ENCODE measurements at regions not wholly inside any gene's neighbourhood (a gene's known extent, or its start where the extent isn't known, plus 50 kb on each side); places are given as distances from the start of the nearest gene placed in this dataset.
"Not testable (repeated sequence)": the region's sequence is repeated elsewhere in the genome, so short reads cannot be mapped to it uniquely, and the experiment has no call there.

GRCh38 chr1:184184614-184185013 is 133.1 kb downstream of the TSEN15 start:
- FAIRE-seq = not testable (repeated sequence)

GRCh38 chr1:184185347-184185746 is 133.8 kb downstream of the TSEN15 start:
- no peak for FAIRE-seq

DNA sequence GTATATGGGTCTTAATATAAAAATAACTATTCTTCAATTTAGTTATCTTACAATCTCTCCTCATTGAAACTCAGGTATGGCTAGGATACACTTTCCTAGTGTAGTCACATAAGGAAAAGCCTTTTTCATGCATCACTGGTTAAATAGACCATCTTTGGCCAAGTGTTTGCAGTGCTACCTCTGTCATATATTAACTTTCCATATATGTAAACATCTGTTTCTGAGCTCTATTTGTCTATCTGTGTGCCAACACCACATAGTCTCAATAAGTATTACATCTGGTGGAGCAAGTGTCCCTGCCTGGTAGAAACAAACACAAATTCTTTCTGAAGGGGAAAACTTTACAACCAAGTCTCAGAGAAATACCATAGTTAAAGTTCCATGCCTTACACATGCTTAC is 134.6 kb downstream of the TSEN15 start:
- FAIRE-seq = no peak

GRCh38 chr1:184187097-184187496 is 135.6 kb downstream of the TSEN15 start:
- FAIRE-seq = no peak

DNA sequence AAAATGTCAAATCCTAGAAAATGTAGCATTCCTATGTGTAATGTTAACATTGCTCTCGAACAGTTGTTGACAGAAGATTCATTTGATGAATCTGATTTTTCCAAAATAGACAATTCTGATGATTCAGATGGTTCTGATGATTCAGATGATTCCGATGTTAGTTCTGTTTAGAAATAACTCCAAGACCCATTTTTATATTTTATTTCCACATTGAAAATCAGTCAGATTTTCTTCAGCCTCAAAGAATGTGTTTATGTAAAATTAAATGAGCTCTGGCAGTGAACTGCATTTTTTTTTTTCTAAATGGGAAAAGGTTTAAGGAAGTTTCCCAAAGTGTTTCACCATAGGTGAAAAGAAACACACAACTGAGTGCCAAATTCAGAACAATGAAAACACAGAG is 136.5 kb downstream of the TSEN15 start:
- FAIRE-seq = no peak

DNA sequence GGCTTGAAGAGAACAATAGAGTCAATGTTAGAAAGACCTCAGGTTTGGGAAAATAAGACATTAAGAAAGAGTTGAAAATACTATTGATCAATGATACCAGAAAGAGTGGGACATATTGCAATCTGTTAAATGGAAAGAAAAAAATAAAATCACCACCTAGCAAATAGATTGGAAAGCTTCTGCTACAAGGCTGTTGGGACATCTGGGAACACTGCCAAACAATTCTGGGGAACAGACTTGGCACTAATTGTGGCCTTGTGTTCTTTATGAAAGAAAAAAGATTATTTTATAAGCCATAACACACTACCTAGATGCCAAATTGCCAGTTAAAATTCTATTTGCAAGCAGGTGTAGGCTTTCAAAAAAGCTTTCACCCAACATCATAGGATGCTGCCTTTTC is 137.8 kb downstream of the TSEN15 start:
- FAIRE-seq = no peak

- FAIRE-seq = no peak
Measured at GRCh38 chr1:184190616-184191015, 139.1 kb downstream of the TSEN15 start.

DNA sequence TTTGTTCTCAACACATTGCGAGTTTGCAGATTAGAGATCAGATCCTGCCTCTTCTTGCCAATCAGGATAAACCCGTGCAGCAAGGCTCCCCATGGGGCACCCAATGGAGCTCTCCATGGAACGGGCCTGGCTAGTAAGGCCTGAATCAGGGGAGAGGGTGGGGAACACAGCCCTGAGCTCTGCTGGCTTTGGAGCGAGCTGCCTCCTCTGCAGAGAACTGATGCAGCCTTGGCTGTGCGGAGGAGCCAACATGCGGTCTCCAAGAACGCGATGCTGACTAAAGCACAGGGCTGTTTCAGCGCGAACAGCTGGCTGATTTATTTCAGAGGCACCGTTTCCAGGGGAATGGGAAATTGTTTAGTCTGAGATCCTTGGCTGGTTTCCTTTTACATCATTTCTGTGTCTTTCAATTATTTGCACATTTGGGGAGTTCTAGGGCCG is 139.7 kb downstream of the TSEN15 start:
- no peak for FAIRE-seq

- no peak for FAIRE-seq
Measured at GRCh38 chr1:184192796-184193195, 141.3 kb downstream of the TSEN15 start.

DNA sequence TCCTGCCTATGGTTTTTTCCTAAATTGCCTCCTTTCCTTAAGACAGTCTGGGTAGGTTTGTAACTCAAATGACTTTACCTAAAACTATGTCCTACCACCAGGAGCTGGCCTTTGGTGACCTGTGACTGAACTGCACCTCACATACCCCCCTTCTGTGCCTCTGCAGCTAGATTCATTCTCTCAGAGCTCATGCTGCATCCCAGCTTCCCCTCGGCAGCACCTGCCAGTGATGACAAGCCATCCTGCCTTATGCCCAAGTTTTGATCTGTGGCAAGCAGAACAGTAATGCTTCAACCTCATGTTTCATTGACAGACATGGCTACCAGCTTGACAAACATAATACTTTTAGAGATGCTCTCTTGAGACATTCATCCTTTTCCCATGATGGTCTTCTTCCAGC is 141.9 kb downstream of the TSEN15 start:
- no peak for FAIRE-seq

DNA sequence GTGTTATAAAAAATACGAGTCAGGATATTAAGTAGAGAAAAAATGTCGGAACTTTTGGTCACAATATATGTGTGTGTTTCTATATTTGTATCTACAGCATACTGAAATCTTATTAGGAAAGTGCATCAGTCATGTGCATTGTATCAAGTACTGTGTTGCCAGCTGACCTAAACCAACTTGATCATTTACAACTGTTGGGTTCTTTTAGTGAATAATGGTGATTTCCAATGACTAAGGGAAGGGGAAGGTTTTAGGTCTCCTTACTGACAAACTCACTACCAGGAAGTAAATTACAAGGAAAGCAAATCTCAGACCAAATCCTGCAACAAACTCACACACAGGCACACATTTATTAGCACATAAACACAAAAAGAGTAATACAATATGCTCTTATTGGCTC is 142.7 kb downstream of the TSEN15 start:
- FAIRE-seq = no peak

- FAIRE-seq = not testable (repeated sequence)
Measured at GRCh38 chr1:184195722-184196121, 144.2 kb downstream of the TSEN15 start.

DNA sequence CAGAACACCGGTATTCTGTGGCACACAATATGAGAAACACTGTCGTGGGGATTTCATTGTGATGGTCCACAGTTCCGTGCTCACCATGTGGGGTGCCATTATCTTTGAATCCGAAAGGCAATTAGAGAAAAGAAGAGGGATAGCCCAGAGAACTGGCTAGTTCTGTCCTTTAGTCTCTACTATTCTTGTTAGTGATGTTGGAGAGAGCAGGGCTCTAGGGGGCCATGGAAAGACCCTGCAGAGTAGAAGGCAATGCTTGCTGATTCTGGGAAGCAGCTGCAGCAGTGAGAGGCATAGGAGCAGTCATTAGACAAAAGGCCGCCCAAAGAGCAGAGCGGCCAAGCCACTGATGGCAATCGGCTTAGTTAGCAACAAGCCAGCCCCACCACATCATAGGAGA is 146.3 kb downstream of the TSEN15 start:
- FAIRE-seq = no peak

- FAIRE-seq = no peak
Measured at GRCh38 chr1:184199036-184199435, 147.5 kb downstream of the TSEN15 start.

- no peak for FAIRE-seq
Measured at GRCh38 chr1:184199438-184200085, 148.0 kb downstream of the TSEN15 start.

- FAIRE-seq = no peak
Measured at GRCh38 chr1:184208622-184209021, 157.1 kb downstream of the TSEN15 start.

GRCh38 chr1:184210031-184210430 is 158.5 kb downstream of the TSEN15 start:
- no peak for FAIRE-seq

GRCh38 chr1:184210862-184211261 is 159.3 kb downstream of the TSEN15 start:
- FAIRE-seq = no peak

DNA sequence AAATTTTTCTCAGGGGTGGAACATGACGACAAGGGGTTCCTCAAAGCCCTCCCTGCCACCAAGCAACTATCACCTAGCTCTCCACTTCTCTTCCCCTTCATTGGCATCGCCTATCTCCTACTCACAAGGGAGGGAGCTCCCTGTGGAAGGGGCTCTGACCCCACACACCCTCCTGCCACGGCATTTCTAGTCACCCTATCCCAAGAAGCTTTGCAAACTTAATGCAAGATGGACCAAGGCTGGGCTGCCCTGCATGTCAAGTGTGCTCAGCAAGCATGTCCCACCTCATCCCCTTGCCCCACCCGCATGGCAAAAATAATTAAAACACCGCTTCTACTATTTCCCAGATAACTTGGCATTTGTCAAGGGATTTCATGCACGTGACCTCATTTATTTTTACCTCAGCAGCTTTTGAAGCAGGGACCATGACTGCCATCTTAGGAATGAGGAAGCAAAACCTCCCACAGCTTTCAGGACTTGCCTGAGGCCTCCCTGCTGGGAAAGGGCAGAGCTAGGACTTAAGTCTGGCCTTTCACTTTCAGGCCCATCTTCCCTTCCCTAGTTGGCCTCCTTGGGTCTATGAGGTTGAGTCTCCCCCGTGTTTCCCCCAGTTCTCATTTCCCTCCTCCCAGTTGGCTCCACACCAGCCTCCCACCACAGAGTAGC is 161.3 kb downstream of the TSEN15 start:
- FAIRE-seq = no peak

GRCh38 chr1:184214128-184214527 is 162.6 kb downstream of the TSEN15 start:
- FAIRE-seq = no peak

GRCh38 chr1:184215274-184215925 is 163.9 kb downstream of the TSEN15 start:
- FAIRE-seq = no peak

DNA sequence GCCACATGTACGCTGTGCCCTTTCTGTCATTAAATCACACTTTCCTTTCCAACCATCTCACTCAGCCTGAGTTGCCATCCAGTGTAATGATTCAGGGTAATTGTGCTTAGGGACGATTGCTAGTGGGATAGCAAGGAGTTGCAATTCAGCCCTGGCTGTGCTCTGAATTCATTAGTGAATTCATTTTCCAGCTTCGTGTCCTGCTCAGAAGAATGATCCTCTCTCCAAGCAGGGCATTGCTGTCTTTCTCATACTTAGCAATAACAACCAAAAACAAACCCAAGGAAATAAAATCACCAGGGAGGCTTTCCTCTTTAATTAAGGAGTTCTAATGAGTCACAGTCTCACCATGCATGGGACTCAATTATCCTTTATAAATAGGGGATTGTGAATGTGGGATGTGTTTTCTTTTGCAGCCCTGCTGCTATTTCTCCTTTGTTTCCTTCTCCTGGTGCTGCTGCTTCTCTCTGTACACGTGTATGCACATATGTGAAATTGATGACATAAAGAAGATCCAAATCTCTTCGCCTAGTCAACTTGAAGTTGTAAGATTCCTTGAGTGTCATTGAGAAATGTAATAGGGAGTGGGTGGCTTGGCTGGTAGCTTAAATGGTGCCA is 167.0 kb downstream of the TSEN15 start:
- no peak for FAIRE-seq

DNA sequence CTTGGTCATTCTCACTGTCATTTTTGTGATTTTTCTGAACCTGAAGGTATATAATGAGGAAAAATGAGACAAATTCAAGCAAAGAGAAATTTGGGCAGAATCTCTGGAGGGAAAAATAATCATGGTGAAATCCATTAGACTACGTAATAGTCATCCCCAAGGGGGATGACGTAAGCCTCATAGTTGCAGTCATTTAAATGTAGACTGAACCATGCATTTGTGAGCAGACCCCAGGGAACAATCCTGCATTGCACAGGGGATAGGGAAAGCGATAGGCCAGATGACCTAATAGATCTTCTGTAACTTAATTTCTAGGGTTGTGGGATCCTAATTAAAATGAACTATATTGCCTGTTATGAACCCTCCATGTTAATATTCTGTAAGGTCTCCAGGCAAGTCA is 167.4 kb upstream of the C1orf21 start:
- FAIRE-seq = no peak

- no peak for FAIRE-seq
Measured at GRCh38 chr1:184219883-184220282, 166.9 kb upstream of the C1orf21 start.
